ENCODE measurements at regions not wholly inside any gene's neighbourhood (a gene's known extent, or its start where the extent isn't known, plus 50 kb on each side); places are given as distances from the start of the nearest gene placed in this dataset.

DNA sequence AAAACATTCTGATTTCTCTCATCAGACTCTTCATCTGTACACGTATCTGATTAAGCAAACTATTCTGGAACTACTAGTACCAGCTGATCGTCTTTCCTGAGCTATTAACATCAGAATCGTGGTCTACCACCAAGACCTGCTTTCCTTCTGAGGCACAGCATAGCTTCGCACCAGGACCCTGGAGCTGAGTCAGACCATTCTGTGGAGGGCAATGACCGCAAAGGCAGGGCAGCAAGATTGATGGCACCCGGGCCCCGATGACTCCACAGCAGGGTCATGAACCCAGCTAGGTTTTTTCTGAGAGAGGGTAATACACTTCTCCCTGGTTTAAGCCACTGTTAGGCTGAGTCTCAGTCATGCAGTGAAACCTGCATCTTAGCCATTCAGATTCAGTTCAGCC is 158.7 kb upstream of the GPR12 start:
- no peak for TF ChIP-seq CTCF (conservative IDR thresholded peaks at IDR 0.05)
- no peak for TF ChIP-seq ZFX (IDR thresholded peaks at IDR 0.05)
